A673 (cell line): ENCODE measurements at regions not wholly inside any gene's neighbourhood (a gene's known extent, or its start where the extent isn't known, plus 50 kb on each side); places are given as distances from the start of the nearest gene placed in this dataset.

Source experiments
- EZH2 ChIP-seq: fragments of 200-600 bp; sonication (generic); IDR thresholded peaks from 2 replicates; pipeline ENCODE4 v1.6.1; 2017; ENCODE audit warnings: borderline replicate concordance, low read depth, mild to moderate bottlenecking, mixed read lengths, antibody characterized with exemption, low read length; ENCODE audit not compliant: poor library complexity, severe bottlenecking
- TF ChIP-seq, protein P1 (sequence below): fragments of 300-800, 200-600 bp; sonication (generic); conservative IDR thresholded peaks from 2 replicates; pipeline ENCODE4 v1.5.1; 2017; ENCODE audit warnings: low read depth, mild to moderate bottlenecking, antibody characterized with exemption, low read length, moderate library complexity, mixed read lengths

DNA sequence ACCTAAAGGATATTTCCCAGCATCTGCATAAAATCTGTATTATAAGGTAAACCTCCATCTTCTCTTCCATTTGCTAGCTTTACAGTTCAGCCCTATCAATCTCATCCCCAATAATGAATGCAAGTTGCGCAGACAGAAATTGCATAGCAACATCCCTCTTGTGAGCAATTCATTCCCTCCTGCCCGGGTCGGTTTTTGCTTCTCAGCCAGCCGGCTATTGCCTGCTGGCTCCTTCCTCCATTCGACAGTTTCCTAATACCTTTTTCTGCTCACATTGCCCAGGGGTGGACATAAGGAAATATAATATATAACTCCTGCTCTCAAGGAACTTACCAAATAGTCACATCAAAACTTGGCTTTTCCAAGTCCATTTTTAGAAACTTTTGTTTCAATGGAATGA lies 125.2 kb downstream of the FGF9 start:
- TF ChIP-seq, protein P1, sequence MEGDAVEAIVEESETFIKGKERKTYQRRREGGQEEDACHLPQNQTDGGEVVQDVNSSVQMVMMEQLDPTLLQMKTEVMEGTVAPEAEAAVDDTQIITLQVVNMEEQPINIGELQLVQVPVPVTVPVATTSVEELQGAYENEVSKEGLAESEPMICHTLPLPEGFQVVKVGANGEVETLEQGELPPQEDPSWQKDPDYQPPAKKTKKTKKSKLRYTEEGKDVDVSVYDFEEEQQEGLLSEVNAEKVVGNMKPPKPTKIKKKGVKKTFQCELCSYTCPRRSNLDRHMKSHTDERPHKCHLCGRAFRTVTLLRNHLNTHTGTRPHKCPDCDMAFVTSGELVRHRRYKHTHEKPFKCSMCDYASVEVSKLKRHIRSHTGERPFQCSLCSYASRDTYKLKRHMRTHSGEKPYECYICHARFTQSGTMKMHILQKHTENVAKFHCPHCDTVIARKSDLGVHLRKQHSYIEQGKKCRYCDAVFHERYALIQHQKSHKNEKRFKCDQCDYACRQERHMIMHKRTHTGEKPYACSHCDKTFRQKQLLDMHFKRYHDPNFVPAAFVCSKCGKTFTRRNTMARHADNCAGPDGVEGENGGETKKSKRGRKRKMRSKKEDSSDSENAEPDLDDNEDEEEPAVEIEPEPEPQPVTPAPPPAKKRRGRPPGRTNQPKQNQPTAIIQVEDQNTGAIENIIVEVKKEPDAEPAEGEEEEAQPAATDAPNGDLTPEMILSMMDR: no peak
- TF ChIP-seq EZH2: no peak
